T-helper 2 cell treated with Interferon-gamma antibody and Interleukin-4, amounts not matched to agents 5 μg/mL and 100 μg/mL, for 36 hours (primary cell): ENCODE measurements at regions not wholly inside any gene's neighbourhood (a gene's known extent, or its start where the extent isn't known, plus 50 kb on each side); places are given as distances from the start of the nearest gene placed in this dataset.

ENCODE experiments used
- DNase-seq: peaks from one replicate; pipeline ENCODE4 v3.0.0; 2021; ENCODE audit warnings: low spot score
- H3K27ac Mint-ChIP-seq: one replicate; pipeline ENCODE4 v1.8.0; 2021; ENCODE audit warnings: mild to moderate bottlenecking, mixed read lengths
- H3K27me3 Mint-ChIP-seq: one replicate; pipeline ENCODE4 v1.8.0; 2021; ENCODE audit warnings: low read depth, mixed read lengths
- H3K36me3 Mint-ChIP-seq: one replicate; pipeline ENCODE4 v1.8.0; 2021; ENCODE audit warnings: low read depth, mixed read lengths
- H3K4me1 Mint-ChIP-seq: one replicate; pipeline ENCODE4 v1.8.0; 2021; ENCODE audit warnings: low read depth, mixed read lengths
- H3K4me3 Mint-ChIP-seq: one replicate; pipeline ENCODE4 v1.8.0; 2022; ENCODE audit warnings: mild to moderate bottlenecking, moderate library complexity, mixed read lengths
- H3K9me3 Mint-ChIP-seq: one replicate; pipeline ENCODE4 v1.8.0; 2021; ENCODE audit warnings: mixed read lengths

DNA sequence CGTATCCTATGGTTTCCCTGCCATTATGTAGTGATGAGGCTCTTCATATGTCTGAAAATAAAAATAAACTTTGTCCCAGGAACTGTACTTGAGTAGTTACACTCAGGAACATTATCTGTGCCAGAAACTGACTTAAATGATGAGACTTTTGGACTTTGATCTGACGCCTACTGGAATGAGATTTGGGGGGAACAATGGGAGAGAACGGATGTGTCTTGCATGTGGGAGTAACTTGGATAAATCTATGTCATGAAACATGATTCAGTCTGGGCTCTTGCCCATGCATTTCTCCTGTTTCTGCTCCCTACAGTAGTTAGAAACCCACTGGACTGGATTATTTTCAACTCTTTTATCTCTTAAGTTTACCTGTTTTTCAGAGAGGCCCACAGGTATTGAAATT is 2351.4 kb downstream of the PCDH7 start:
- H3K36me3 Mint-ChIP-seq = no peaks in the 10 kb centered on the region
- H3K27ac Mint-ChIP-seq = no peak overlapping the region
- peaks cover 21% of the 10 kb centered on the region for H3K9me3 Mint-ChIP-seq
- no peak overlapping the region for H3K4me3 Mint-ChIP-seq
- no peak for DNase-seq
- H3K4me1 Mint-ChIP-seq = no peaks in the 10 kb centered on the region
- H3K27me3 Mint-ChIP-seq = no peaks in the 10 kb centered on the region

DNA sequence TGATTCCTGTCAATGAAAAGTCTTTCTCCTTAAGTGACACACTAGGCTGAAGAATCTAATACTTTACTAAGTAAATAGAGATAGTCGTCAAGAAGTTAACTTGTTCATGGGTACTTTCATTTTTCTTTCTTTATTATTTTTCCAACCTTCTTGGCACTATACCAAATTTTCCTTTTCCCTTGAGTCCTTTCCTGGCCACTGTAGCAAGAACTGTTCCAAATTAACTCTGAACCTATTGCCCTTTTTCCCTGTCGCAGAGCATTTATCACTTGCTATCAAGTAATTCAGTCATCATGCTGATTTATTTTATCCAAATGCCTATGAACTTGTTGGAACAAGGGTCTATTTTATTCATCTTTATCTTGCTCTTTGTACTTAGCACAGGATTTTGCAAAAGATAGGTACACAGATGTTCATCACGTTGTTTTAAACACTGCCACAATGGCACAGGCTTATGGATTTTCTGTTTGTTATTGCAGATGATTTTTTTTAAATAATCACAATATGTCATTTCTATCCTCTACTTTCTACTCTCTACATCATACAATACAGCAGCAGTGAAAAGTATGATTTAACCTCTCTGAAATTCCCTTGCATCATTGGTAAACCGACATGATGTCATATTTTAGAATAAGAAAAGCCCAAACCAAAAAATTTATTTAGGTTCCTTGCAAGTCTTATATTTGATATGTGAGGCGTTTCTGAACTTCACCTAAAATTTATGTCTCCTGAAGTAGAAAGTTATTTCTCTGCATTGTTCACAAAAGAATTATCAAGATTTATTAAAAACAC is 2352.3 kb downstream of the PCDH7 start:
- Mint-ChIP-seq H3K4me3 (no peak overlapping the region), H3K4me1 (no peaks in the 10 kb centered on the region), H3K27me3 (no peaks in the 10 kb centered on the region), H3K9me3 (peaks cover 21% of the 10 kb centered on the region), H3K36me3 (no peaks in the 10 kb centered on the region), H3K27ac (no peak overlapping the region)
- DNase-seq = no peak

DNA sequence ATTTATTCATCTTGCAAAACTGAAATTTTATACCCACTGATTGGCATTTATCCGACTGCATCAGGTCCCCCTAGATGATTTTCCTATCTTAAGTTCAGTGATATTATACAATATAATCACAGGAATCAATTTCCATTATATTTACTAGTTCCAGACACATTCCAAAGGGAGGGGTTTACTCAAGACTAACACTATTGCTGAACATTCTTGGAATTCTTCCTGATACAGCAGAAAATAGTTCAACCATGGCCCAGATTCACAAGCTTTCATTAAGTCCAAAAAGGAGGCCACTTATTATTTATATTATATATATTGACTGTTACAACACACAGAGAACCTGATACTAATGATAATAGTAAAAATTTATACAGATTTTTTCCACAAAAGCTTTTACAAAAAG is 2353.6 kb downstream of the PCDH7 start:
- no peaks in the 10 kb centered on the region for H3K36me3 Mint-ChIP-seq
- H3K4me1 Mint-ChIP-seq = no peaks in the 10 kb centered on the region
- H3K9me3 Mint-ChIP-seq = peaks cover 29% of the 10 kb centered on the region
- no peak overlapping the region for H3K4me3 Mint-ChIP-seq
- H3K27me3 Mint-ChIP-seq = no peaks in the 10 kb centered on the region
- no peak for DNase-seq
- no peak overlapping the region for H3K27ac Mint-ChIP-seq

DNA sequence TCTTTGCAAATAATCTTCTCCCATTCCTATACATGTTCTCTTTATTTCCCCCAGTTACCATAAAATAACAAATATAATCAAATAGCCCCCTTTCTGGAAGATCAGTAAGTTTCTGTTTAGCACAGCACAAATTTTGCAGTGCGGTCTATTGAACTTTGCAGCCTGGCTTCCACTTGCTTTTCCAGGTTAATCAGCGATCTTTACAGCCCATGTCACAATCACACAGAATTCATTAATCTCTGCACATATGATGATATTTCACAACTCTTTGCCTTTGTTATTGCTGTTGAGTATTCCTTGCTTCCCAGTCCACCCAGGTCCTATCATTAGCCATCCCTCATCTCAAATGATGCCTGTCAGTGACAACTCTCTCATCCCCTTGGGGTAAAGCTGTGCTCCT is 2358.0 kb downstream of the PCDH7 start:
- no peaks in the 10 kb centered on the region for H3K27me3 Mint-ChIP-seq
- H3K27ac Mint-ChIP-seq = no peak overlapping the region
- H3K9me3 Mint-ChIP-seq = peaks cover 31% of the 10 kb centered on the region
- no peaks in the 10 kb centered on the region for H3K36me3 Mint-ChIP-seq
- H3K4me3 Mint-ChIP-seq = no peak overlapping the region
- DNase-seq = no peak
- no peaks in the 10 kb centered on the region for H3K4me1 Mint-ChIP-seq

DNA sequence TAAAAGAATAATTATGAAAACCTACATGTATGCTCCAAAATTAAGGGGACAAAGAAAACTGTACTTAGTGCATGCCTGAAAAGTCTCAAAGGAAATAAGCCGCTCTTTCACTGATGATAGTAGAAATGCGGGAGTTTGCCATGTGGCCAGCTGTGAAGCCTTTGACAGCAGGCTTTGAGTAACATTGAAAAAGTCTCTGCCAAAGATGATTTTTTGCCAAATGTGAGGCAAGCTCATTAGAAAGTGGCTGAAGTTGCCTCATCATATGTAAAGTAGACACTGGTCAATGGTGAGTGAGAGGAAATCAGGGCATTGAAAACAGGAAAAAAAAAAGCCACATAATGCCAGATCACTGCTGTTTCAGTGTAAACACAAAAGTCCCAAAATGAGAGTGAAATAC is 2360.1 kb downstream of the PCDH7 start:
- Mint-ChIP-seq H3K36me3 (no peaks in the 10 kb centered on the region), H3K4me1 (no peaks in the 10 kb centered on the region), H3K4me3 (no peak overlapping the region), H3K27ac (no peak overlapping the region), H3K9me3 (peaks cover 31% of the 10 kb centered on the region), H3K27me3 (no peaks in the 10 kb centered on the region)
- no peak for DNase-seq

DNA sequence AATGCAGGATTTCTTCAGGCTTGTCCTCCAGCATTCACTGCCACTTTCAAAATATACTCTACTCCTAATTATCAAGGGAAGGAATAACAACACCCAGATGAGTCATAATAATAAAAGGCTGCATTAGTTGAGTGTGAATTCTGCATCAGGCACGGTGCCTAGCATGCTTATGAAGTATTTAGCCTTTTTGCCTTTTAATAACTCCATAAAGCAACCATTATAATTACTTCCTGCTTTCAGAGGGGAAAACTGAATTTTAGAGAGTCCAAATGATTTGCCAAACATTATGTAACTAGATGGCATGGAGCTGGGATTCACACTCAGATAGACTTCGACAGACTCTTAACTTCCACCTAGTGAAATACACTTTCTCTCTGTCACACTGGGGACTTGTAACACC is 2365.5 kb downstream of the PCDH7 start:
- no peak for DNase-seq
- Mint-ChIP-seq H3K27ac (no peak overlapping the region), H3K4me1 (no peaks in the 10 kb centered on the region), H3K9me3 (peaks cover 34% of the 10 kb centered on the region), H3K27me3 (no peaks in the 10 kb centered on the region), H3K36me3 (no peaks in the 10 kb centered on the region), H3K4me3 (no peak overlapping the region)

DNA sequence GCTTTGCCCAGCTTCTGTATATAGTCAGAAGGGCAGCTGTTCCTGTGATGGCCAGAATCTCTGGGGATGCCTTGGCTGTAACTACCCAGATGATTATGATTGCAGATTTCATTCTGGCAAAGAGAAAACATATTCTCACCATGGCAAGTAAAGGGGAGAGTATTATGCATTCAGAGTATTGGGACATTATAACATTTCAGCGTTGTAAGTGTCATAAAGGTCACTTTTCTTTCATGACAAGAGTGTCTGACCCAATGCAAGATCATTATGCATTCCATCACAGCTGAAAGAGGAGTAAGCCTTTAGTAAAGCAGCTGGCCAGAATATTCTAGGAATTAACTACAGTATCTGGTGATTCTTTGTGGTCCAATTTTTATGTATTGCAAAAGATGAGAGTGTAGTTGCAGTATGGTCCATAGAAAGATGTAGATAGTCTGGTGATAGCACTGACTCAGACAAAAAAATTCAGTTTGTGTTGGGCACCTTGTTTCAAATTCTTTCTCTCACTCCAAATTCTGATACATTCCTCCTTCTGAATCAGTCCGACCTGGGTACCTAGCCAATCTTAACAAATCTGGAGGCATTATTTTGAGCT is 2366.3 kb downstream of the PCDH7 start:
- no peak for DNase-seq
- Mint-ChIP-seq H3K9me3 (peaks cover 32% of the 10 kb centered on the region), H3K27ac (no peak overlapping the region), H3K4me1 (no peaks in the 10 kb centered on the region), H3K36me3 (no peaks in the 10 kb centered on the region), H3K27me3 (no peaks in the 10 kb centered on the region), H3K4me3 (no peak overlapping the region)

DNA sequence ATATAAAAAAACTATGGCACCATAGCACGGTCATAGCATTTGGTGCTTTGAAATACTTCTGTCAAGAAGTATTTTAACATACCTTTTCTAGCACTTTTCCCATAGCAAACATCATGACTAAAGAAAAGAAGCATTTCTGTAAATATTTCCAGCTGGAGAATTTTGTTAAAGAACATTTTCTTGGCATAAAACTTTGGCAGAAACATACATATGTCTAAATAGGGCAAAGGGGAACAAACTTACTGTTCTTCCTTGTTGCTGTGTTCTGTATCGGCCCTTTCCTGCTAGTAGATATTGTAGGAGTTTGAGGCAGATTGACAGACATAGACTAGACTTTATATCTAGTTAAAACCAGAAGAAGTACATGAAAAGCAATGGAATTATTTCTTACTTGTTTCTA is 2368.5 kb downstream of the PCDH7 start:
- no peak overlapping the region for H3K4me3 Mint-ChIP-seq
- no peaks in the 10 kb centered on the region for H3K4me1 Mint-ChIP-seq
- H3K36me3 Mint-ChIP-seq = no peaks in the 10 kb centered on the region
- no peak overlapping the region for H3K27ac Mint-ChIP-seq
- no peaks in the 10 kb centered on the region for H3K27me3 Mint-ChIP-seq
- H3K9me3 Mint-ChIP-seq = peaks cover 25% of the 10 kb centered on the region
- no peak for DNase-seq

DNA sequence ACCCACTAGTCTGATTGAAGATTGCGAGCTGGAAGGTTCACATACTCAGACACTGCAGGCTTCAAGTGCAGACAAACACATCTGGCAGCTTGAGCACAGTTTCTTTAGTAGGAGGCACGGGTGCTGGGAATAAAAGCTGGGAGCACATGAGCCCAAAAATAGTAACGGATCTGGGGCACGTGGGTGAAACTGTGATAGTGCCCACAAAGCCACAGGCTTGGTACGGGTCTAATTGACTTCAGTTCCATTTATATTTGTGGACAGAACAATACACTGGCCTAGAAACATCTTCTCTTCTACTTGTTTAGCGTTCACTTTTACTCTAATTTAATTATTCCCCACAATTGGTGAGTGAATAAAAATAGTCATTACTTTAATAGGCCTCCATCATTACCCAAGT is 2370.7 kb downstream of the PCDH7 start:
- no peak overlapping the region for H3K27ac Mint-ChIP-seq
- H3K4me3 Mint-ChIP-seq = no peak overlapping the region
- H3K4me1 Mint-ChIP-seq = no peaks in the 10 kb centered on the region
- H3K36me3 Mint-ChIP-seq = no peaks in the 10 kb centered on the region
- peaks cover 27% of the 10 kb centered on the region for H3K9me3 Mint-ChIP-seq
- H3K27me3 Mint-ChIP-seq = no peaks in the 10 kb centered on the region
- DNase-seq = no peak

DNA sequence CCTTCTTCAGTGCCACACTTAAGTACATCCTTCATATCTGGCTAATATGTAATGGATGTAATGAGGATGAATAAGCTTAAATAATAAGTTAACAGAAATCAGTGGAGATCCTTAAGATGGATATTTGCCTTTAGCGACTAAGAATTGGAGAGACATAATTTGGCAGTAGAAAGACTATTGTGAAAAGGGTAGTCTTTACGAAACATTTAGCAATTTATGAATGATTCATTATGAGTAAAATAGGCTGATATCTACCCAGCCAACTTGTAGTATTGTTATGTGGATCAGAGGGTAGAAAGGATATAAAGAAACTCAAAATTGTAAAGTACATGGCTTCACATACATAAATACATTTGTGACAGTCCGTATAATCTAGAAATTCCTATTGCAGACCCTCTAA is 2371.8 kb downstream of the PCDH7 start:
- no peaks in the 10 kb centered on the region for H3K27me3 Mint-ChIP-seq
- peaks cover 30% of the 10 kb centered on the region for H3K9me3 Mint-ChIP-seq
- H3K27ac Mint-ChIP-seq = no peak overlapping the region
- no peak for DNase-seq
- no peaks in the 10 kb centered on the region for H3K4me1 Mint-ChIP-seq
- H3K36me3 Mint-ChIP-seq = no peaks in the 10 kb centered on the region
- H3K4me3 Mint-ChIP-seq = no peak overlapping the region

DNA sequence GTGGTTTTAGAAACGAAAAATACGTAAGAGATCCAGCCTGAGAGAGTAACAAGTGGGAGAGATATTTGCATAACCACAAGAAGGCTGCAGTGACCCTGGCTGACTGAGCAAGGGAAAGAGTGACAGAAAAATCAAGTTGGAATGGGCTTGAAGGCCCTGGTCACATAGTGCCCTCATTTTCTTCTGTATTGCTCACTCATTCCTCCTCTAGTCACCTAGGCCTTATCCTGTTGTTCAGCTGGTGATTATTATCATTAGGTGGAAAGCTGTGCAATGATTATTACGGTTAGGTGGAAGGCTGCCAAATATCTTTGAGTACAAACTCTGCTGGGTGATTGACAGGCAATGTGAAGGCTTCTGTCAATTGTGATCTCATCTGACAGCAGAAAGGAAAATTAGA is 2384.1 kb downstream of the PCDH7 start:
- Mint-ChIP-seq H3K9me3 (peaks cover 58% of the 10 kb centered on the region), H3K27ac (no peak overlapping the region), H3K27me3 (no peaks in the 10 kb centered on the region), H3K4me1 (no peaks in the 10 kb centered on the region), H3K36me3 (no peaks in the 10 kb centered on the region), H3K4me3 (no peak overlapping the region)
- DNase-seq = no peak

DNA sequence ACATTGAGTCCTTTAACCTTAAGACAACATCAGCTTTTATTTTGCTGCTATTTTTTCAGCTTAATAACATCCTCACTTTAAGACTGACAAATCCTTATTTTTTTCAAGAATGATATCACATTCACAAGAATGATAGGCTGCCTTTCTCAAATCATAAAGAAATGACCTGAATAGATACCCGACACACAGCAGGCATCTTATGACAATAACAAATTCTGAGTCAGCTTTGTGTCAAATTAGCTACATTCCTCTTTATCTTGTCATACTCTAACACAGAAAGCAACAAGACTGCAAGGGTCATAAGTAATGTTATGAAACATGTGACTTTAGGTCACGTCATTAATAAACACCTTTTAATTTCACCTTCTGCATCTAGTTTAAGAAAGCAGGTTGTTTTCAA is 2387.6 kb downstream of the PCDH7 start:
- no peaks in the 10 kb centered on the region for H3K27me3 Mint-ChIP-seq
- no peaks in the 10 kb centered on the region for H3K36me3 Mint-ChIP-seq
- DNase-seq = no peak
- H3K27ac Mint-ChIP-seq = no peak overlapping the region
- H3K9me3 Mint-ChIP-seq = peaks cover 48% of the 10 kb centered on the region
- H3K4me1 Mint-ChIP-seq = no peaks in the 10 kb centered on the region
- no peak overlapping the region for H3K4me3 Mint-ChIP-seq

DNA sequence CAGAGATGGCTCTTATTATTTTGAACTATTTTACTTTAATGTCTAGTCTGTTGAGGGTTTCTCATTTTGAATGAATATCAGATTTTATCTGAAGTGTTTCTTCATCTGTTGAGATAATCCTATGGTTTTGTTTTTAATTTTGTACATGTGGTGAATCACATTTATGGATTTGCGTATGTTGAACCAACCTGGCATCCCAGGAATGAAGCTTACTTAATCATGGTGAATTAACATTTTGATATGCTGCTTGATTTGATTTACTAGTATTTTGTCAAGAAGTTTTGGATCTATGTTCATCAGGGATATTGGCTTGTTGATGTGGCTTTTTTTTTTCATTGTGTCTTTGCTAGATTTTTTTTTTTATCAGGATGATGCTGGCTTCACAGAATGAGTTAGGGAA is 2390.9 kb downstream of the PCDH7 start:
- no peak for DNase-seq
- no peaks in the 10 kb centered on the region for H3K27me3 Mint-ChIP-seq
- H3K36me3 Mint-ChIP-seq = no peaks in the 10 kb centered on the region
- H3K4me1 Mint-ChIP-seq = no peaks in the 10 kb centered on the region
- H3K9me3 Mint-ChIP-seq = peaks cover 35% of the 10 kb centered on the region
- H3K4me3 Mint-ChIP-seq = no peak overlapping the region
- H3K27ac Mint-ChIP-seq = no peak overlapping the region

DNA sequence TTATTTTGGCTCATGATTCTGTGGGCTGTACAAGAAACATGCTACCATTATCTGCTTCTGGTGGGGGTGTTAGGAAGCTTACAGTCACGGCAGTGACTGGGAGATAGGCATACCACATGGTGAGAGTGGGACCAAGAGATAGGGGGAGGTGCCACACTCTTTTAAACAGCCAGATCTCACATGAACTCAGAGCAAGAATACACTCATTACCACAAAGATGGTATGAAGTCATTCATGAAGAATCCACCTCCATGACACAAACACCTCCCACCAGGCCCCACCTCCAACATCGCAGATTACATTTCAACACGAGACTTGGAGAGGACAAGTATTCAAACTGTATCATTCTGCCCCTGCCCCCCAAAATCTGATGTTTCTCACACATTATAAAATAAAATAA is 2396.7 kb downstream of the PCDH7 start:
- H3K27me3 Mint-ChIP-seq = no peaks in the 10 kb centered on the region
- DNase-seq = no peak
- H3K9me3 Mint-ChIP-seq = peaks cover 37% of the 10 kb centered on the region
- H3K27ac Mint-ChIP-seq = no peak overlapping the region
- H3K4me3 Mint-ChIP-seq = no peak overlapping the region
- H3K4me1 Mint-ChIP-seq = no peaks in the 10 kb centered on the region
- H3K36me3 Mint-ChIP-seq = no peaks in the 10 kb centered on the region

DNA sequence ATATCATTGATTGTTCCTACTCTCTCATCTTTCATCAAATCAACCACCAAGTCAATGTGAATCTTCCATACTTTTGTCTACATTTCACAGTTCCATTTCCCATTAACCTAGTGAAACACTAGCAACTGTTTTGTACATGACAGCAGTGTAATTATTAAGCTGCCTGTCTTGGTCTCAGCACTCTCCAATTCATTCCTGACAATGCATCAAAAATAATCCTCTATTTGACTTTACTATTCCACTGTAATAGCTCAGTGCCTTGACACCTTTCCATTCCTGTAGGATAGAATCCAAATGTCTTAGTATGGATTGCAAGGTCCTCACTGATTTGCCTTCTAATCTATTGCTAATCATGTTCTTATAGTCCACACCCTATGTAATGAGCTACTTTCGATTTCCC is 2405.8 kb downstream of the PCDH7 start:
- Mint-ChIP-seq H3K27ac (no peak overlapping the region), H3K36me3 (no peaks in the 10 kb centered on the region), H3K4me3 (no peak overlapping the region), H3K4me1 (no peaks in the 10 kb centered on the region), H3K9me3 (peaks cover 22% of the 10 kb centered on the region), H3K27me3 (no peaks in the 10 kb centered on the region)
- no peak for DNase-seq
